Karpas-422 (cell line): ENCODE measurements at regions not wholly inside any gene's neighbourhood (a gene's known extent, or its start where the extent isn't known, plus 50 kb on each side); places are given as distances from the start of the nearest gene placed in this dataset.

Experiments
- DNase-seq: peaks from one replicate; pipeline ENCODE4 v3.0.0-alpha.2; 2015
- H2AFZ ChIP-seq: fragments of 200-600 bp; sonication (generic); 2 replicates; pipeline ENCODE4 v1.6.1; 2014; ENCODE audit warnings: antibody characterized with exemption, low read length, mixed read lengths
- H3K27ac ChIP-seq: fragments of 200-600 bp; sonication (generic); 2 replicates; pipeline ENCODE4 v1.5.1; 2014; ENCODE audit warnings: mild to moderate bottlenecking, low read length, moderate library complexity
- H3K27me3 ChIP-seq: fragments of 200-600 bp; sonication (generic); 2 replicates; pipeline ENCODE4 v1.6.1; 2014; ENCODE audit warnings: low read length, mixed read lengths
- H3K36me3 ChIP-seq: fragments of 200-600 bp; sonication (generic); 2 replicates; pipeline ENCODE4 v1.6.1; 2014; ENCODE audit warnings: low read length, mixed read lengths; ENCODE audit not compliant: insufficient read depth
- H3K4me1 ChIP-seq: fragments of 200-600 bp; sonication (generic); 2 replicates; pipeline ENCODE4 v1.6.1; 2014; ENCODE audit warnings: mild to moderate bottlenecking, low read length, mixed read lengths
- H3K4me2 ChIP-seq: fragments of 200-600 bp; sonication (generic); 2 replicates; pipeline ENCODE4 v1.6.1; 2014; ENCODE audit warnings: low read length, low read depth, mild to moderate bottlenecking; ENCODE audit not compliant: poor library complexity, severe bottlenecking
- H3K4me3 ChIP-seq: fragments of 200-600 bp; sonication (generic); 2 replicates; pipeline ENCODE4 v1.5.1; 2014; ENCODE audit warnings: mild to moderate bottlenecking, antibody characterized with exemption, low read length, mixed read lengths
- H3K79me2 ChIP-seq: fragments of 200-600 bp; sonication (generic); 2 replicates; pipeline ENCODE4 v1.6.1; 2014; ENCODE audit warnings: mild to moderate bottlenecking, low read length, mixed read lengths
- H3K9ac ChIP-seq: fragments of 200-600 bp; sonication (generic); 2 replicates; pipeline ENCODE4 v1.6.0; 2014; ENCODE audit warnings: low read length
- H3K9me2 ChIP-seq: fragments of 200-600 bp; sonication (generic), shearing (Covaris generic); replicated peaks from 2 replicates; pipeline ENCODE4 v1.6.0; 2014; ENCODE audit warnings: mild to moderate bottlenecking, low read length, moderate library complexity; ENCODE audit not compliant: insufficient read depth
- H3K9me3 ChIP-seq: fragments of 300-700, 200-600 bp; sonication (generic); 2 replicates; pipeline ENCODE4 v1.6.1; 2014; ENCODE audit warnings: low read length, mixed read lengths
- H4K20me1 ChIP-seq: fragments of 200-600 bp; sonication (generic); 2 replicates; pipeline ENCODE4 v1.6.1; 2014; ENCODE audit warnings: mild to moderate bottlenecking, antibody characterized with exemption, low read length, low read depth; ENCODE audit not compliant: insufficient read depth

GRCh38 chrX:58051346-58051745 lies 141.1 kb upstream of the ZXDA start:
- Histone ChIP-seq H3K27me3 (no peaks in the 10 kb centered on the region), H3K36me3 (no peaks in the 10 kb centered on the region), H3K27ac (no peak overlapping the region), H3K79me2 (no peaks in the 10 kb centered on the region), H3K9me3 (peaks cover 34% of the 10 kb centered on the region), H2AFZ (no peak overlapping the region), H3K4me3 (no peak overlapping the region), H3K4me2 (no peak overlapping the region), H3K9ac (no peak overlapping the region), H4K20me1 (no peaks in the 10 kb centered on the region), H3K4me1 (no peaks in the 10 kb centered on the region), H3K9me2 (no peaks in the 10 kb centered on the region)
- DNase-seq = no peak

GRCh38 chrX:58044130-58044529 lies 133.9 kb upstream of the ZXDA start:
- no peaks in the 10 kb centered on the region for H3K27me3 ChIP-seq
- no peak overlapping the region for H3K4me3 ChIP-seq
- no peaks in the 10 kb centered on the region for H3K36me3 ChIP-seq
- no peaks in the 10 kb centered on the region for H3K79me2 ChIP-seq
- H3K9me2 ChIP-seq = no peaks in the 10 kb centered on the region
- no peaks in the 10 kb centered on the region for H3K4me1 ChIP-seq
- no peak overlapping the region for H2AFZ ChIP-seq
- peaks cover 44% of the 10 kb centered on the region for H3K9me3 ChIP-seq
- no peak overlapping the region for H3K27ac ChIP-seq
- no peak for DNase-seq
- no peak overlapping the region for H3K4me2 ChIP-seq
- H4K20me1 ChIP-seq = no peaks in the 10 kb centered on the region
- H3K9ac ChIP-seq = no peak overlapping the region

- Histone ChIP-seq H2AFZ (no peak overlapping the region), H3K27ac (no peak overlapping the region), H3K36me3 (no peaks in the 10 kb centered on the region), H4K20me1 (no peaks in the 10 kb centered on the region), H3K4me3 (no peak overlapping the region), H3K9me3 (no peaks in the 10 kb centered on the region), H3K9me2 (no peaks in the 10 kb centered on the region), H3K4me2 (no peak overlapping the region), H3K4me1 (no peaks in the 10 kb centered on the region), H3K79me2 (no peaks in the 10 kb centered on the region), H3K27me3 (no peaks in the 10 kb centered on the region), H3K9ac (no peak overlapping the region)
- peak; percentile 79 for DNase-seq
Observed at GRCh38 chrX:58025979-58026378, 115.7 kb upstream of the ZXDA start.

- no peak overlapping the region for H2AFZ ChIP-seq
- H3K4me1 ChIP-seq = no peaks in the 10 kb centered on the region
- DNase-seq = no peak
- no peak overlapping the region for H3K27ac ChIP-seq
- no peaks in the 10 kb centered on the region for H3K36me3 ChIP-seq
- H3K27me3 ChIP-seq = no peaks in the 10 kb centered on the region
- no peaks in the 10 kb centered on the region for H3K79me2 ChIP-seq
- no peaks in the 10 kb centered on the region for H3K9me2 ChIP-seq
- peaks cover 21% of the 10 kb centered on the region for H3K9me3 ChIP-seq
- no peak overlapping the region for H3K9ac ChIP-seq
- H3K4me2 ChIP-seq = no peak overlapping the region
- H4K20me1 ChIP-seq = no peaks in the 10 kb centered on the region
- no peak overlapping the region for H3K4me3 ChIP-seq
Observed at GRCh38 chrX:57985951-57986350, 75.7 kb upstream of the ZXDA start.

- no peaks in the 10 kb centered on the region for H3K9me2 ChIP-seq
- H3K27ac ChIP-seq = no peak overlapping the region
- H3K27me3 ChIP-seq = no peaks in the 10 kb centered on the region
- peaks cover 14% of the 10 kb centered on the region for H3K9me3 ChIP-seq
- no peak overlapping the region for H3K4me3 ChIP-seq
- H2AFZ ChIP-seq = no peak overlapping the region
- H3K4me2 ChIP-seq = no peak overlapping the region
- H3K9ac ChIP-seq = no peak overlapping the region
- no peaks in the 10 kb centered on the region for H3K36me3 ChIP-seq
- H3K79me2 ChIP-seq = no peaks in the 10 kb centered on the region
- no peaks in the 10 kb centered on the region for H3K4me1 ChIP-seq
- H4K20me1 ChIP-seq = no peaks in the 10 kb centered on the region
- DNase-seq = no peak
Observed at GRCh38 chrX:57984620-57985019, 74.4 kb upstream of the ZXDA start.

GRCh38 chrX:57977992-57978391 lies 67.7 kb upstream of the ZXDA start:
- H3K9me2 ChIP-seq = no peaks in the 10 kb centered on the region
- H3K4me1 ChIP-seq = no peaks in the 10 kb centered on the region
- H3K9ac ChIP-seq = no peak overlapping the region
- DNase-seq = peak; percentile 58
- no peak overlapping the region for H3K4me3 ChIP-seq
- H3K4me2 ChIP-seq = no peak overlapping the region
- no peaks in the 10 kb centered on the region for H3K36me3 ChIP-seq
- no peak overlapping the region for H3K27ac ChIP-seq
- no peaks in the 10 kb centered on the region for H3K27me3 ChIP-seq
- no peaks in the 10 kb centered on the region for H4K20me1 ChIP-seq
- H3K9me3 ChIP-seq = no peaks in the 10 kb centered on the region
- no peaks in the 10 kb centered on the region for H3K79me2 ChIP-seq
- no peak overlapping the region for H2AFZ ChIP-seq

- Histone ChIP-seq H3K9me2 (no peaks in the 10 kb centered on the region), H4K20me1 (no peaks in the 10 kb centered on the region), H3K27ac (no peak overlapping the region), H2AFZ (no peak overlapping the region), H3K4me3 (no peak overlapping the region), H3K4me1 (no peaks in the 10 kb centered on the region), H3K4me2 (no peak overlapping the region), H3K9ac (no peak overlapping the region), H3K79me2 (no peaks in the 10 kb centered on the region), H3K9me3 (peaks cover 14% of the 10 kb centered on the region), H3K27me3 (no peaks in the 10 kb centered on the region), H3K36me3 (no peaks in the 10 kb centered on the region)
- peak; percentile 54 for DNase-seq
Observed at GRCh38 chrX:57964975-57965374, 54.7 kb upstream of the ZXDA start.
